ENCODE measurements at regions not wholly inside any gene's neighbourhood (a gene's known extent, or its start where the extent isn't known, plus 50 kb on each side); places are given as distances from the start of the nearest gene placed in this dataset.

DNA sequence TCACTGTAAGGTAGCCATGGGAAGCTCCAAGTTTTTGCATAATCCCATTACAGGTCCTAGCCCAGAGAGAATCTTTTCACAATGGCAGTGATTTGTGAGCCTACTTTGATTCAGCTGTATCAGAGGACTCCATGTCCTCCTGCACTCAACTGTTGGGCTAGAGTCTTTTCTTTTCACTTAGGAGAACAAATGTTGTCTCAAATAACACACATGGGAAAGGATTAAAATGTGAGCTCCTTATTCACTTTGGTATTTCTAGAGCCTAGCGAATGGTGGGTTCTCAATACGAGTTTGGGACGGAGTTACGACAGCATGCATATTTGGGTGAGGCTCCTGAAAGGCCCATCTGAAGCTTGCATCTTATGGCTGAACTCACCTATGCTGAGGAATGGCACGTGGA lies 183.5 kb upstream of the STEAP4 start:
- no peak for TF ChIP-seq POLR2AphosphoS5 (IDR thresholded peaks at IDR 0.05)
- no peak for TF ChIP-seq POLR2A (IDR thresholded peaks at IDR 0.05)
- no peak for TF ChIP-seq CTCF (IDR thresholded peaks at IDR 0.05)
